Esophagus squamous epithelium (tissue), 4 donors: ENCODE measurements at regions not wholly inside any gene's neighbourhood (a gene's known extent, or its start where the extent isn't known, plus 50 kb on each side); places are given as distances from the start of the nearest gene placed in this dataset.

Experiments
- POLR2A ChIP-seq, 4 donors: fragments of 450-650 bp; IDR thresholded peaks; one replicate each; pipeline ENCODE4 v1.6.1; 2017; ENCODE audit warnings: antibody characterized with exemption in 4 of 4, mild to moderate bottlenecking in 4 of 4, moderate library complexity in 3 of 4
- TF ChIP-seq, protein P1 (sequence below), 6 experiments: fragments of 450-650 bp in 4 of 6; fragments of 200-600 bp in 2 of 6; sonication (generic) in 2 of 6; IDR thresholded peaks; one replicate each; pipeline ENCODE4 v1.5.1; 2016 to 2019; ENCODE audit warnings: antibody characterized with exemption in 6 of 6, mild to moderate bottlenecking in 4 of 6, moderate library complexity in 4 of 6

DNA sequence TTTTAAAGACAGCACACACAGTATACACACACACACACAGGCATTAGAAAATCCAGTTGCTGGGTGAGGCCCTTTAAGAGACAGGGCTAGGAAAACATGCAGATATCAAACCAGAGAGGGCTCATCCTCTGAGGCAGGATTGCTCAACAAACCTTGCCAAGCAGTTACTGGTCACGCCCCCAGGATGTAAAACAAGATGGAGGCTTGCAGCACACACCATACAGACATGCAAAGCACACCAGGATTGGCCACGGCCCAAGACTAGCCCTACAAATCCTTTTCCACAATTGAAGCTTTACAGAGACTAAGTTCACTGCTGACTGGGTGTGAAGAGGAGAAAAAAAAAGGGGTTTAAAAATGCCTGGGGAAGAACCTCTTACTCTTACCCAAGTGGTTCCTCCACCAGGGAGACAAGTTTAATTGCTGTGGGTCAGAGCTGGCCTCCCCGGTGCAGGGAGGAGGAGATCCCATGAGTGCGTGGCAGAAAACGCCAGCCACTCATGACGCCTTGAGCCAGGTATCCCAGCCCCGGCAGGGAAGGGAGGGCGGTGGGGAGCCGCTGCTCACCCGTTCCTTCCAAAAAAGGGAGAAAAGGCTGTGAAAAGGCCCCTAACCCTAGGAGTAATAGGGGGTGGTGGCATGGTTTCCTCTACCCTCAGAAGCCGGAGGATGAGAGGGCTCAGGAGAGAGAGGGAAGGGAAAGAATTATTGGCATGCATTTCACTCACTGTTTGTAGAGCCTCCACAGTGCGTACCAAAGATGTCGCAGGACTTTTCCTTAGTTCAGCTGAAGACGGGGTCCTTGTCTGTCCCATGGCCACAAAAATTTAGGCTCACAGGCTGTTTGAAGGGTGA is 594.6 kb upstream of the ZP4 start:
- TF ChIP-seq, protein P1, sequence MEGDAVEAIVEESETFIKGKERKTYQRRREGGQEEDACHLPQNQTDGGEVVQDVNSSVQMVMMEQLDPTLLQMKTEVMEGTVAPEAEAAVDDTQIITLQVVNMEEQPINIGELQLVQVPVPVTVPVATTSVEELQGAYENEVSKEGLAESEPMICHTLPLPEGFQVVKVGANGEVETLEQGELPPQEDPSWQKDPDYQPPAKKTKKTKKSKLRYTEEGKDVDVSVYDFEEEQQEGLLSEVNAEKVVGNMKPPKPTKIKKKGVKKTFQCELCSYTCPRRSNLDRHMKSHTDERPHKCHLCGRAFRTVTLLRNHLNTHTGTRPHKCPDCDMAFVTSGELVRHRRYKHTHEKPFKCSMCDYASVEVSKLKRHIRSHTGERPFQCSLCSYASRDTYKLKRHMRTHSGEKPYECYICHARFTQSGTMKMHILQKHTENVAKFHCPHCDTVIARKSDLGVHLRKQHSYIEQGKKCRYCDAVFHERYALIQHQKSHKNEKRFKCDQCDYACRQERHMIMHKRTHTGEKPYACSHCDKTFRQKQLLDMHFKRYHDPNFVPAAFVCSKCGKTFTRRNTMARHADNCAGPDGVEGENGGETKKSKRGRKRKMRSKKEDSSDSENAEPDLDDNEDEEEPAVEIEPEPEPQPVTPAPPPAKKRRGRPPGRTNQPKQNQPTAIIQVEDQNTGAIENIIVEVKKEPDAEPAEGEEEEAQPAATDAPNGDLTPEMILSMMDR (IDR thresholded peaks at IDR 0.05), result no peak
- TF ChIP-seq POLR2A (IDR thresholded peaks at IDR 0.05), result no peak
